ENCODE measurements at regions not wholly inside any gene's neighbourhood (a gene's known extent, or its start where the extent isn't known, plus 50 kb on each side); places are given as distances from the start of the nearest gene placed in this dataset.

GRCh38 chr6:98471444-98471843, 362.9 kb upstream of the POU3F2 start:
- TF ChIP-seq CTCF (conservative IDR thresholded peaks at IDR 0.05; ENCODE audit: low read depth, low read length) = no peak
- TF ChIP-seq EZH2 (IDR thresholded peaks at IDR 0.05; ENCODE audit: borderline replicate concordance, low read depth, low read length, poor library complexity, severe bottlenecking) = no peak
